GM12873 (cell line): ENCODE measurements at regions not wholly inside any gene's neighbourhood (a gene's known extent, or its start where the extent isn't known, plus 50 kb on each side); places are given as distances from the start of the nearest gene placed in this dataset.

ENCODE experiments used
- TF ChIP-seq, protein P1 (sequence below): IDR thresholded peaks from 2 replicates; pipeline ENCODE4 v1.5.1; 2012; ENCODE audit warnings: low read depth, mild to moderate bottlenecking, moderate library complexity, low read length, control low read depth; ENCODE audit not compliant: insufficient read depth; ENCODE audit errors: missing control alignments

DNA sequence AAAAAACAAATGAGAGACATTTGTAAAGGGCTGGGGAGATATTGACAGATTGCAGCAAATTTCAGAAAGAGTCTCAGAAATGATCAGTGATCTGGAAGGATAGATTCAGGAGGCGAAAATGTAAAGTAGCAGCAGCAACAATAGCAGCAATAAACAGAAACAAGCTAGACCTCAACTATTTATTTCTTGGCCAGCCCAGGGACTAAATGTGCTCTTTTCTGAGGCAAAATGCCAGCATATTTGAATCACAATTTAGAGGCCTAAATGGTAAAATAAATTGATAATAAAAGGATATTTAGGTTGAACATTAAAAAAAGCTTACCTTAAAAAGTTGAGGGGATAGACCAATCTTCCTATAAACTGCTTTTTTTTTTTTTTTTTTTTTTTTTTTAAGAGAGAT, 134.6 kb upstream of the ITGB1 start:
- TF ChIP-seq, protein P1, sequence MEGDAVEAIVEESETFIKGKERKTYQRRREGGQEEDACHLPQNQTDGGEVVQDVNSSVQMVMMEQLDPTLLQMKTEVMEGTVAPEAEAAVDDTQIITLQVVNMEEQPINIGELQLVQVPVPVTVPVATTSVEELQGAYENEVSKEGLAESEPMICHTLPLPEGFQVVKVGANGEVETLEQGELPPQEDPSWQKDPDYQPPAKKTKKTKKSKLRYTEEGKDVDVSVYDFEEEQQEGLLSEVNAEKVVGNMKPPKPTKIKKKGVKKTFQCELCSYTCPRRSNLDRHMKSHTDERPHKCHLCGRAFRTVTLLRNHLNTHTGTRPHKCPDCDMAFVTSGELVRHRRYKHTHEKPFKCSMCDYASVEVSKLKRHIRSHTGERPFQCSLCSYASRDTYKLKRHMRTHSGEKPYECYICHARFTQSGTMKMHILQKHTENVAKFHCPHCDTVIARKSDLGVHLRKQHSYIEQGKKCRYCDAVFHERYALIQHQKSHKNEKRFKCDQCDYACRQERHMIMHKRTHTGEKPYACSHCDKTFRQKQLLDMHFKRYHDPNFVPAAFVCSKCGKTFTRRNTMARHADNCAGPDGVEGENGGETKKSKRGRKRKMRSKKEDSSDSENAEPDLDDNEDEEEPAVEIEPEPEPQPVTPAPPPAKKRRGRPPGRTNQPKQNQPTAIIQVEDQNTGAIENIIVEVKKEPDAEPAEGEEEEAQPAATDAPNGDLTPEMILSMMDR: no peak

DNA sequence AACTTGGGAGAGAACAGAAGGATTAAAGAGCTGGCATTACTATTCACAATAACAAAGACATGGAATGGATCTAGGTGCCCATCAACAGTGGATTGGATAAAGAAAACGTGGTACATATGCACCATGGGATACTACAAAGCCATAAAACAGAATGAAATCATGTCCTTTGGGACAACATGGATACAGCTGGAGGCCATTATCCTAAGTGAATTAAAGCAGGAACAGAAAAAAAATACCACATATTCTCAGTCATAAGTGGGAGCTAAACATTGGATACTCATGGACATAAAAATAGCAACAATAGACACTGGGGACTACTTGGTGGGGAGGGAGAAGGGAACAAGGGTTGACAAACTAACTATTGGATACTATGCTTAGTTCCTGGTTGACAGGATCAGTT, 133.2 kb upstream of the ITGB1 start:
- TF ChIP-seq, protein P1: no peak

DNA sequence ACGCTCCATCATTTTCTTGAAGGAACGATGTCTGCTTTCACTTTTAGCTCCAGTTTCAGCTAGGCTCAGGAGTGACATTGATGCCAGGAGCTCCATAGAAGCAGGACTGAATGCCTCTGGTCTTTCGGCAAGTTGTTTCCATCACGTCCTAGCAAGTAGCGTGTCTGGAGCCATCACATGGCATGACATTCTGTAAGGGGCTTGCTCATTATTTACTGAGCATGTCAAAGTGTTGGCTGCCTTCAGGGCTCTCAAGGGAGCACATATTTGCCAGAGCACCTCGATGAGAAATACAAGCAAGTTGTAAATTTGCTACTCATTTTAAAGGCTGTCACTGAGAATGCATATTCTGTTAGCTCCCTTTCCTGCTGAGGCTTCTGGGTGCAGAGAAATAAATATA, 131.0 kb upstream of the ITGB1 start:
- TF ChIP-seq, protein P1: no peak

DNA sequence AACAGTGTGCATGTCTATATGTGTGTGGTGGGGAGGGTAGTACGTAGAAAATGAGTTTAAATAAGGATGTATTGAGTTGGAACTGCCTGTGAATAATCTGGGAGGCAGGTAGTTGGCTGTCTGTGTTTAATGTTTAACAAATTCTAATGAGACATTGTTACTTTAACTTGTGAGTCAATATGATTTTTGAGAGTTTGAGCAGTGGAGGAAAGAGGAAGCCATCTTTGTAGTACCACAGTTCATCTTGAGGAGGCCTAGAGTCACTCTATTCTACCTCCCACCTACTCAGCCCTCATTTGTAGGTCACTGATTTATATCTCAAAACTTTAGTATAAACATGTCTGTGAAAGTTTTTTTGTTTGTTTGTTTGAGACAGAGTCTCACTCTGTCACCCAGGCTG, 129.9 kb upstream of the ITGB1 start:
- TF ChIP-seq, protein P1: no peak

DNA sequence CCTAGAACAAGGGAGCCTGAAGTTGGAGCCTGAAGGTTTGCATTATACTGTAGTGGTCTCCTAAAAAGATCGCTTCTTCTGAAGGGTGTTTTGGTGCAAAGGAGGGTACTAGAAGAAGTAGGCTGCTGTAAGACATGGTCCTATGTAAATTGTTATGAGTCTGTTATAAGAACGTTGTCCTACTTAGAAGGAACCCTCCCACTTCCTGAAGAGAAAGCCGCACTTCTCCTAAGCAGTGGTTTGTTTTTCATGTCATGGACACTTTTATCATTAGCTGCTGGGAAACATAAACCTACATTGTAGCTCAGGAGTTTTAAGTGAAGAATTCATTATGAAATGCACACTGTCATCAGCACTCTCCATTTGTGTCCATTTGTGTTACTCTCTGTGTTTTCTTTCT, 129.1 kb upstream of the ITGB1 start:
- TF ChIP-seq, protein P1: no peak

DNA sequence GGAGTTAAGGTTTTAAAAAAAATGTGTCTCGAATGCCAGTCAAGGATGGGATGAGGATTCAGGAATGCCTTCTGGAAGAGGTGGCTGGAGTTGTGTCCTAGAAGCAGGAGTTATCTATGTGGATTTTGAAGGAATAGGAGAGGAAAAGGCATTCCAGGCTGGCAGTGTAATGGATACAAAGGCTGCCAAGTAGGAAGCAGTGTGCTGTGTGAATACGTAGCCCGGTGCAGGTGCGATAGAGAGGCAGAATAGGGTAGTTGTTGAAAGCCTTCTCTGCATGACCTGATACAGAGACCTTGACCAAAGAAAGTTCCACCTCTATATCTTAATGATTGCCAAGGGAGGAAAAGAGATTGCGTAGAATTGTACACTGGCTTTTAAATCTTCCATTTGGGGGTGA, 128.1 kb upstream of the ITGB1 start:
- TF ChIP-seq, protein P1: no peak

DNA sequence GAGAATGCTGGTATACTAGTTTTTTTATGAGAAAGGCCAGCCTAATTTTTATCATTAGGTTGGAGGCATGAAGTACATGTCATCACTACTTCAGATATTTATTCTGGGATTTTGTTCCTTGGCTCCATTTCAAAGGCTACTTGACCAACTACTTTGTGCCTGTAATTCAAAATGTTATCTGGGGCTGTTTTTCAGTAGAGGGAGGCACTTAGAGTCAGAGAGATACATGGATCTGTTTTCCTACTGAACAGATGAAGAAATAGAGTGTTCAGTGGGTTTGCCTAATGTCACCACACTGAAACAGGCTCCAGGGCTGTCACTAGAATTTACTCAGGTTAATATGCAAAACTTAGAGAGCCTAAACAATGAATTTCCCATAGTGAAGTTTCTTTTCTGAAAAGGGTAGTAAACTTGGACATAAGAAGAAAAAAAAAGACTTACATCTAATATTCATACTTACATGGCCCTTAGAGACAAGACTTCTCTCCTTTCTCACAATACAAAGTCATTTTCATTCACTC, 127.3 kb upstream of the ITGB1 start:
- TF ChIP-seq, protein P1: no peak
